Endothelial cell of umbilical vein (primary cell): ENCODE measurements at regions not wholly inside any gene's neighbourhood (a gene's known extent, or its start where the extent isn't known, plus 50 kb on each side); places are given as distances from the start of the nearest gene placed in this dataset.

Experiments used
- BruUV-seq: library from RNA; stranded (reverse); fragments of 400-500 nt; replicated peaks from 2 replicates; lab custom pipeline; 2021; lab: Mats Ljungman, UMichigan
- CTCF ChIA-PET: fragments of 300-600, 350-600 bp; sonication (Branson Sonifier 250); formaldehyde crosslinking; loops from one replicate; lab custom pipeline; 2021; ENCODE audit warnings: antibody characterized with exemption, inconsistent platforms; lab: Charles Lee
- POLR2A ChIA-PET: fragments of 300-600, 350-600 bp; sonication (Branson Sonifier 250); formaldehyde crosslinking; loops from one replicate; lab custom pipeline; 2021; ENCODE audit warnings: antibody characterized with exemption, inconsistent platforms; lab: Charles Lee
- DNase-seq: peaks from one replicate; pipeline ENCODE4 v3.0.0-alpha.2; 2011; ENCODE audit warnings: low read depth, low spot score
- FAIRE-seq: peaks from 2 replicates; lab custom pipeline; 2011; peaks lifted over from hg19 to GRCh38; lab: Jason Lieb, UNC
- H2AFZ ChIP-seq: 2 replicates; pipeline ENCODE4 v1.6.0; 2012; ENCODE audit warnings: low read depth, low read length, control low read depth, inconsistent platforms
- H3K27ac ChIP-seq: 2 replicates; pipeline ENCODE4 v1.5.1; 2011; ENCODE audit warnings: low read depth, mild to moderate bottlenecking, control low read depth, low read length, moderate library complexity; ENCODE audit not compliant: insufficient read depth
- H3K27me3 ChIP-seq, 2 experiments: 2 replicates each; pipeline versions ENCODE4 v1.6.0 to v1.6.1; 2011; ENCODE audit warnings: low read length in 2 of 2, mixed read lengths in 1 of 2; ENCODE audit not compliant: control insufficient read depth in 2 of 2, insufficient read depth in 2 of 2
- H3K36me3 ChIP-seq, 2 experiments: 2 replicates in 1 of 2; 3 replicates in 1 of 2; pipeline ENCODE4 v1.5.1; 2011; ENCODE audit warnings: low read length in 2 of 2, mild to moderate bottlenecking in 1 of 2, moderate library complexity in 1 of 2; ENCODE audit not compliant: control insufficient read depth in 2 of 2, insufficient read depth in 2 of 2; ENCODE audit errors: extremely low read depth in 1 of 2
- H3K4me1 ChIP-seq: 3 replicates; pipeline ENCODE4 v1.5.1; 2011; ENCODE audit warnings: mild to moderate bottlenecking, low read length; ENCODE audit not compliant: control insufficient read depth, insufficient read depth; ENCODE audit errors: extremely low read depth
- H3K4me2 ChIP-seq: 2 replicates; pipeline ENCODE4 v1.6.1; 2011; ENCODE audit warnings: low read length, control low read depth, mixed read lengths; ENCODE audit not compliant: insufficient read depth
- H3K4me3 ChIP-seq, 3 experiments: fragments of 200-600 bp in 1 of 3; sonication (generic), shearing (Covaris generic) in 1 of 3; replicated peaks in 1 of 3; 2 replicates each; pipeline ENCODE4 v1.5.1; 2011 to 2016; ENCODE audit warnings: control low read depth in 3 of 3, low read length in 3 of 3, mild to moderate bottlenecking in 2 of 3, inconsistent platforms in 1 of 3, low read depth in 1 of 3, moderate library complexity in 1 of 3; ENCODE audit not compliant: insufficient read depth in 1 of 3
- H3K79me2 ChIP-seq: 2 replicates; pipeline ENCODE4 v1.6.0; 2012; ENCODE audit warnings: low read length, inconsistent platforms; ENCODE audit not compliant: control insufficient read depth, insufficient read depth
- H3K9ac ChIP-seq: replicated peaks from 2 replicates; pipeline ENCODE3; 2011; ENCODE audit warnings: low read length, control low read depth; ENCODE audit not compliant: insufficient read depth; ENCODE audit errors: extremely low read depth
- H3K9me1 ChIP-seq: replicated peaks from 3 replicates; pipeline ENCODE4 v1.6.0; 2011; ENCODE audit warnings: mild to moderate bottlenecking, low read length; ENCODE audit not compliant: control insufficient read depth, insufficient read depth; ENCODE audit errors: extremely low read depth
- H3K9me3 ChIP-seq: replicated peaks from 2 replicates; pipeline ENCODE4 v1.5.1; 2012; ENCODE audit warnings: low read length, inconsistent platforms; ENCODE audit not compliant: control insufficient read depth, insufficient read depth
- H4K20me1 ChIP-seq: replicated peaks from 2 replicates; pipeline ENCODE3; 2011; ENCODE audit warnings: mild to moderate bottlenecking, low read length; ENCODE audit not compliant: control insufficient read depth, insufficient read depth; ENCODE audit errors: extremely low read depth
- EZH2 ChIP-seq: IDR thresholded peaks from 2 replicates; pipeline ENCODE4 v1.6.1; 2012; ENCODE audit warnings: borderline replicate concordance, low read depth, mild to moderate bottlenecking, moderate library complexity, low read length, inconsistent platforms; ENCODE audit not compliant: severe bottlenecking
- FOS ChIP-seq: IDR thresholded peaks from 2 replicates; pipeline ENCODE4 v1.6.1; 2011; ENCODE audit warnings: mild to moderate bottlenecking, low read length, moderate library complexity, borderline replicate concordance; ENCODE audit not compliant: insufficient read depth
- GATA2 ChIP-seq: IDR thresholded peaks from 2 replicates; pipeline ENCODE4 v1.7.0; 2011; ENCODE audit warnings: low read depth, mild to moderate bottlenecking, moderate library complexity, mixed read lengths, low read length; ENCODE audit not compliant: insufficient read length, insufficient read depth
- JUN ChIP-seq: IDR thresholded peaks from 2 replicates; pipeline ENCODE4 v1.6.1; 2011; ENCODE audit warnings: borderline replicate concordance, low read depth; ENCODE audit not compliant: insufficient read length, insufficient read depth
- MYC ChIP-seq: IDR thresholded peaks from one replicate; pipeline ENCODE4 v1.6.1; 2011; ENCODE audit warnings: mild to moderate bottlenecking, low read depth, low read length
- POLR2A ChIP-seq: IDR thresholded peaks from 2 replicates; pipeline ENCODE4 v1.6.1; 2012; ENCODE audit warnings: low read depth, mild to moderate bottlenecking, control low read depth, low read length
- POLR2AphosphoS5 ChIP-seq: IDR thresholded peaks from 2 replicates; pipeline ENCODE4 v1.6.1; 2012; ENCODE audit warnings: low read depth, mild to moderate bottlenecking, control low read depth, low read length, moderate library complexity; ENCODE audit not compliant: insufficient read depth
- dilution Hi-C: fragments of 300-500 bp; cut with MboI; formaldehyde crosslinking; loops from one replicate; pipeline ENCODE4 v1.15.0; 2019; ENCODE audit warnings: low sequenced_read_pairs; ENCODE audit not compliant: extremely low pct_ligation_motif_present
- intact Hi-C: fragments of 100-400 bp; cut with micrococcal nuclease; formaldehyde crosslinking; loops from one replicate; pipeline ENCODE4 v1.10.0; 2022
- TF ChIP-seq, protein P1 (sequence below), 2 donors: IDR thresholded peaks; 1 replicate in 1 of 2; 2 replicates in 1 of 2; pipeline ENCODE4 v1.5.1; 2011; ENCODE audit warnings: low read length in 2 of 2, mild to moderate bottlenecking in 2 of 2, moderate library complexity in 2 of 2, control low read depth in 1 of 2, inconsistent platforms in 1 of 2, low read depth in 1 of 2; ENCODE audit not compliant: insufficient read depth in 1 of 2; ENCODE audit errors: extremely low read depth in 1 of 2
- TF ChIP-seq, protein P2 (sequence below): IDR thresholded peaks from 2 replicates; pipeline ENCODE4 v1.6.1; 2011; ENCODE audit not compliant: insufficient read depth, insufficient read length

DNA sequence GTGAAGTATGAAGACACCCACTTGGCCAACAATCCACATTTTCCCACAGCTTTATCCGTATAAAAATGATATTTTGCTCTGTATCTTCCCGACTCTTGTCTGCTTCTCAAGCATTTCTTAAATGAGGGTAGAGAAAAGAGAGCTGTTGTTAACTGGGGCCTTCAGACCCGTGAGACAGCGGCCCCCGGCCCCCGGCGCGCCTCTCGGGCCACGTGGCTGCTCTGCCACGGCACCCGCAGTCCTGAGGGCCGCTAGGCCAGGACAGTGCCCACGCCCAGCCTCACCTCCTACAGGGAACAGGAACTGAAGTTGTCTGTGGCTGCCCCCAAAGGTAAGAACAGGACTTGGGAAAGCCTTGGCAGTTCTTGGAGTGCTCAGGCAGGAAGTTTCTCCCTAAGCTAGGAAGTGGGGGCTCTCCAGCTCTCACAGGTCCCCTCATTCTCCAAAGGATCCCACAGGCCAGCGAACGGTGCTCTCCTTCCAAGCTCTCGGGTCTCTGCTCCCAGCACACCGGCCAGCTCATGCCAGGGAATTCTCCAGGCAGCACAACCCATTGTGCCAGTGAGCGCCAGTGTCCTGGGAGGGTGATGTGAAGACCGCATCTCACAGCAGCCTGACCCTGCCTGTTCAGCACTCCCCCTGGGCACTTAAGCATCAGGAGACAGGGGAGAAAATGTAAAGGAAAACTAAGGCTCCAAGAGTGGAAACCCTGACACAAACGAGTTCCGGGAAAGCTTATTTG, 230.3 kb upstream of the PFKP start:
- CTCF ChIA-PET, result interaction anchor here (0.6 to 5.6 kb wide), 6 partner anchors 8 to 238 kb away, joined by 3 to 83 read pairs (median 8); no protein-coding TSS in a partner anchor
- BruUV-seq, result no TSS peak
- dilution Hi-C loops, result loop anchor here (25.0 kb wide), 1 partner anchor 200 kb away; no protein-coding TSS in a partner anchor

More for the DNA sequence above, 230.3 kb upstream of the PFKP start:
- Histone ChIP-seq H3K36me3 (no peaks in the 10 kb centered on the region), H3K79me2 (no peaks in the 10 kb centered on the region), H3K27ac (no peak overlapping the region), H3K9me3 (no peaks in the 10 kb centered on the region), H3K4me1 (no peaks in the 10 kb centered on the region), H3K4me2 (no peak overlapping the region), H3K9me1 (no peaks in the 10 kb centered on the region), H2AFZ (no peak overlapping the region), H4K20me1 (no peaks in the 10 kb centered on the region), H3K4me3 (no peak overlapping the region), H3K27me3 (peaks cover 0 to 3% of the 10 kb centered on the region in 2 experiments), H3K9ac (no peak overlapping the region)
- intact Hi-C loops, result no loop called here
- POLR2A ChIA-PET, result no interaction called here
- no peak for FAIRE-seq
- TF ChIP-seq JUN, result no peak
- no peak for TF ChIP-seq MYC
- TF ChIP-seq POLR2AphosphoS5, result no peak
- no peak for TF ChIP-seq FOS
- no peak for TF ChIP-seq EZH2
- no peak for TF ChIP-seq POLR2A
- TF ChIP-seq, protein P1, sequence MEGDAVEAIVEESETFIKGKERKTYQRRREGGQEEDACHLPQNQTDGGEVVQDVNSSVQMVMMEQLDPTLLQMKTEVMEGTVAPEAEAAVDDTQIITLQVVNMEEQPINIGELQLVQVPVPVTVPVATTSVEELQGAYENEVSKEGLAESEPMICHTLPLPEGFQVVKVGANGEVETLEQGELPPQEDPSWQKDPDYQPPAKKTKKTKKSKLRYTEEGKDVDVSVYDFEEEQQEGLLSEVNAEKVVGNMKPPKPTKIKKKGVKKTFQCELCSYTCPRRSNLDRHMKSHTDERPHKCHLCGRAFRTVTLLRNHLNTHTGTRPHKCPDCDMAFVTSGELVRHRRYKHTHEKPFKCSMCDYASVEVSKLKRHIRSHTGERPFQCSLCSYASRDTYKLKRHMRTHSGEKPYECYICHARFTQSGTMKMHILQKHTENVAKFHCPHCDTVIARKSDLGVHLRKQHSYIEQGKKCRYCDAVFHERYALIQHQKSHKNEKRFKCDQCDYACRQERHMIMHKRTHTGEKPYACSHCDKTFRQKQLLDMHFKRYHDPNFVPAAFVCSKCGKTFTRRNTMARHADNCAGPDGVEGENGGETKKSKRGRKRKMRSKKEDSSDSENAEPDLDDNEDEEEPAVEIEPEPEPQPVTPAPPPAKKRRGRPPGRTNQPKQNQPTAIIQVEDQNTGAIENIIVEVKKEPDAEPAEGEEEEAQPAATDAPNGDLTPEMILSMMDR (IDR thresholded peaks at IDR 0.05; ENCODE audit: extremely low read depth in 1 of 2, insufficient read depth in 1 of 2, low read depth in 1 of 2, low read length in 2 of 2), result no peak
- no peak for TF ChIP-seq GATA2
- TF ChIP-seq, protein P2, sequence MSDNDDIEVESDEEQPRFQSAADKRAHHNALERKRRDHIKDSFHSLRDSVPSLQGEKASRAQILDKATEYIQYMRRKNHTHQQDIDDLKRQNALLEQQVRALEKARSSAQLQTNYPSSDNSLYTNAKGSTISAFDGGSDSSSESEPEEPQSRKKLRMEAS, result no peak
- DNase-seq, result no peak
